AML-193 (cell line): ENCODE measurements at regions not wholly inside any gene's neighbourhood (a gene's known extent, or its start where the extent isn't known, plus 50 kb on each side); places are given as distances from the start of the nearest gene placed in this dataset.

Source experiments
- DNase-seq, 2 experiments: peaks; one replicate each; lab custom pipeline; 2025; lab: John Stamatoyannopoulos, UW

DNA sequence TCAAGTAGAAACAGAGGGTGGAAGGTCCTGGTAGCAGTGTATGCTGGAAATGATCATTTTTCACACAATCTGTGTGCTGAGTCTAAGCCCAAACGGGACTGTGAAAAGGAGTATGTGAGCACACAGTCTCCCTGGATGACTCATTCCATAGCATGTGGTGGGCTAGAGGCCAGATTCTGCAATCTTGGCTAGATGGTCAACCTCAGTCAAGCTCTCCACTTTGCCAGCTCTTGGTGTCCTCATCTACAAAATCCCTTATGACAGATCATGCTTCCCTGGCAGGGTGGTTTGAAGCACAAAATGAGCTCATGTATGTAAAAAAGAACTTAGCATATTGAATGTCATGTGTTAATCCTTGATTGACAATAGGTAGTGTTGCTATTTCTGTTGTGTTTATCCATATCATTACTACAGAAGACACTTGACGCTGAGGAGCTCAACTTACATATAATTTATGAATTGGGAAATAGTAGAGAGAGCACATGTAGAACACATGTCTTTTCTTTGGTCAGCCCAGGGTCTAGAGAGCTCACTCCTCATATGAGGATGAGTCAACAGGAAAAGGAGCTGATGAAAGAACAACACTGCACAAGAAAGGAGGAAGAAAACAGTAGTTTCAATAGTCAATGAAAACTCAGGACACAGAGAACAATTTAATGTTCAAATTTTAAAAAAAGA lies 517.5 kb downstream of the BCL11B start:
- DNase-seq: peak in 1 of 2 experiments; percentile 1

DNA sequence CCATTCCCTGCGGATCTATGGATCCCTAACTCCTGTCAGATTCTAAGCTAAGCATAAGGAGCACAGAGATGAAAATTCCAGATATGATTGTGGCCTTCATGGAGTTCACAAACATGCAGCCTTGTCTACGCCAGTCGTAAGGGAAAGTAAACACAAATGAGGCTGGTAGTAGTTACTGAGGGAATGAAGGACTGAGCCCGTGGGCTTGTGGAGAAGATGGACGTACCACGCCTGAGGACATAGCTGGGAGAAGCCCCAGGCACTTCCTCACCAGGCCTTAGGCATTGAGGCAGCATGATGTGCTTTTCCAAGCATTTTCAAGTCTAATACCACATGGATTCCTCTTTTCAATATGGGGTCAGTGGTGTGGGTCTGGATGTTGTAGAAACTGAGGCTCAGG lies 515.2 kb downstream of the BCL11B start:
- no peak for DNase-seq

DNA sequence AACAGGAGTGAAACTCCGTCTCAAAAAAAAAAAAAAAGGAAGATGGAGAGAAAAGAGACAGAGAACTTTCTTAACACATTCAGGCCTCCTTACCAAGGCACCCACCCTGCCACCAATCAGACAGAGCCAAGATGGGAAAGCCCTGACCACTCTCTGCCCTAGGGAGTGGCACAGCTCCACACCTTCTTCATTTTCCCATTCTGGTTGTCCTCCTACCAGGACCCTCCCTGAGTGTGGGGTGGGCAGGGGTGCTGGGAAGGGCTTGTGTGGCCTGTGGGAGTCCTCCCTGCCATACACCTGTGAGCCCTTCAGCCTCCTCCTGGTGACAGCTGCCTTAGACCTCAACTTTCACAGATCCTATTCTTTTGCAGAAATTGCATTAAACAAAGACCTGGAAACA lies 513.6 kb downstream of the BCL11B start:
- no peak for DNase-seq

DNA sequence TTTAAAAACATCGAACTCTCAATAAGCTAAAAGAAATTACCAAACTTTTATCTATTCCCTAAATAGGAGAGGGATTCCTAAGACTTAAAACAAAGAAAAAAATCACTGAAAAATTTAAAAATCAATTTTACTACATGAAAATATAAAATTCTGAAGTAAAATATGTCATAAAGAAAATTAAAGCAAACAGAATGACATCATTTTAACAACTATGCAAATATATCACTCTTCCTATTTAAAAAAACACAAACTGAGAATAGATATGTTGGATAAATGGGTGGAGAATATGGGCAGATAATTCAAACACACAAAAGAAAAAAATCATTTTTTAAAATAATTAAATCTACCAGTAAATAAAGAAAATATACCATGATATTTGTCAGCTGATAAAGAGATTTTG lies 510.0 kb downstream of the BCL11B start:
- no peak for DNase-seq

DNA sequence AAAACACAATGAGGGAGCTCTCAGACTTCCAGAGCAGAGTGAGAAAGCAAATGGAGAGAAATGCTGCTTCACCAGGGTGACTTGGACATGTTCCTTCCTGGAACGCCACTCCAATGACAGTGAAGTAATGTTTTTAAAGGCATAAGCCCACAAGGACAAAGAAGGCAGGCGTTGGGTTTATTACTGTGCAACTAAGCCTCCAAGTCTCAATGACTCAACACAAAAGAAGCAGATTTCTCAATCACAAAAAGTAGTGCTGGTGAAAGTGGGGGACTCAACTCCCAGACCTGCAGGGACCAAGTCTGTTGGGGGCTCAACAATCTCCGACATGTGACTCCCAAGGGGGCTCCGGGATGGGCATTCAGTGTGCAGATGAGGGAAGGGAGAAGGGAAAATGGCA lies 505.2 kb downstream of the BCL11B start:
- DNase-seq: no peak

DNA sequence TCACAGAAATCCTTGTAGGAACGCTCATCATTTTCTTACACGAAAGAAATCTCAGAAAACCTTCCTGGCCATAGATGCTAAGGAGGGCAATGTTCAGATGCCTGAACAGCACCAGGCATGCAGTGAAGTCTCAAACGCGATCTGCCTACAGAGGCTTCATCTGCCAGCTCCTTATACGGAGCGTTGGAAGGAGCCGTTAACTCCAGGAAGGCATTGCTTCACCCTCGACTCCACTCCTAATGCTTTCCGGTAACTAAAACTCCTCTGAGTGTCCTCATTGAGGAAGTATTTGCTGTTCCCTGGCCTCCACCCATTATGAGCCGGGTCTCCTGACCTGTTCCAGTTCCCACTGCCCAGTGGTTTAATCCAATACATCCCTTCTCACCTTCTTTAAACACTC lies 502.7 kb downstream of the BCL11B start:
- DNase-seq: no peak

DNA sequence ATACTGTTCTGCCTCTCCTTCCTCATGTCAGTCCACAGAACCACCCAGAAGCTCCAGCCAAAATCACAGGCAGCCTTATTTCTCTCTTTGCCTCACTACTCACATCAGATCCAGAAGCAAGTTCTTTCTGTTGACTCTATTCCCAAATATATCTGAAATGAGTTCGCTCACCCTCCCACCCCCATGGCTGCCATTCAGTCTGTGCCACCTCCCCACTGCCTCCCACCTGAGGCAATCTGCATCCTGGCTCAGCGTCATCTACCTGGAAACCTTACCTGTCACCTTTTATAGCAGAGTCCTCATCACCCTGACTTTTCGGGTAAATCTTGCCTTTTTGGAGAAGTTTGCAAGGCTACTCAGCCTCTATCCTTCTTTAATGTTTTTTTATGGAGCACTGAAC lies 501.8 kb downstream of the BCL11B start:
- DNase-seq: no peak

DNA sequence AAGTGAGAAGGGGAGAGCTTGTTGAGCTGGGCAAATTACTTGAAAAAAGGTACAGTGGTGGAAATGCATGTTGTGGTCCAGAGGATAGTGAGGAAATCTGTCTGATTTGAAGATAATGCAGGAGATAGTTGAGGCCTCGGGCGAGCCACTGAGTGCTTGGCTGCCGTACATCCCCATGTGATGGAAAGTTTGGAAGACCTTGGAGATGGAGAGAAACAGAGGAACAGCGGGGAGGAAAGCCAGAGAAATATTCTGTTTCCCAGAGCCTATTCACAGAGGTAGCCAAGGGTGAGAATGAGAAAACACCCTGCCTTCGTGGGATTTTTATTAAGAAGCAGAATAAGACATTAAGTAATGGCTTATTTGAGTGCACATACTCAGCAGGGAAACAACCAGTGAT lies 498.2 kb downstream of the BCL11B start:
- no peak for DNase-seq

DNA sequence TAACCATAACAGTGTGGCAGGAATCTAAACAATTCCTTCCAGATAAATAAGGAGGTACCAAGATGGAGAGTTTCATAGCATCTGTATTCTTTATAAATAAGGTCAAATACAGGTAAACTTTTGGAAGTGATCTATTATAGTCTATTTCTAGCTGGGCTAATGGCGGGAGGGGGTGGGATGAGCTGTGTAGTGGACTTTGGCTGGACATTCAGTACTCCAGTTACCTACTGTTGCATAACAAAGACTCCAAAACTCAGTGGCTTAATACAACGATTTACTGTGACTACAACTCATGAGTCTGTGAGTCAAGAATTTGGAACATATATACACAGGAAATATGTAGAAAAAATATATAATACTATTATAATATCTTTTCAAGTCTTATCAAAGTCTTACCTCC lies 496.1 kb downstream of the BCL11B start:
- DNase-seq: no peak

DNA sequence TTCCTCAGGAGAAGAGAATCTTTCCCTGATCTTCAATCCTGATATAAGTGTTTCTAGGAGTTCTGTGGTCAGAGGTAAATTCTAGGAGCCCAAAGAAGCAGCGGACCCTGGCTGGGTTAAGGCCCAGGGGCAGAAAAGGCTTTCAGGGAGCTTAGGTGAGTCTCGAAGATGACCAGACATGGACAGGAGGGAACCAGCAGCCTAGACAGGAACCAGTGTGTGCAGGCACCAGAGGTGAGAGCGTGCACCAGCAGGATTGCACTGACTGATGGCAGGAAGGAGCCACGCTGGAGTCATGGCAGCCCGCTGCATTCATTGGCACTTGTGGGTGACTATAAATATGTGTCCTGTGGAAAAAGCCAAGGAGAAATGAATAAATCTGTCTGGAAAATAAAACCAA lies 489.9 kb downstream of the BCL11B start:
- DNase-seq: no peak

DNA sequence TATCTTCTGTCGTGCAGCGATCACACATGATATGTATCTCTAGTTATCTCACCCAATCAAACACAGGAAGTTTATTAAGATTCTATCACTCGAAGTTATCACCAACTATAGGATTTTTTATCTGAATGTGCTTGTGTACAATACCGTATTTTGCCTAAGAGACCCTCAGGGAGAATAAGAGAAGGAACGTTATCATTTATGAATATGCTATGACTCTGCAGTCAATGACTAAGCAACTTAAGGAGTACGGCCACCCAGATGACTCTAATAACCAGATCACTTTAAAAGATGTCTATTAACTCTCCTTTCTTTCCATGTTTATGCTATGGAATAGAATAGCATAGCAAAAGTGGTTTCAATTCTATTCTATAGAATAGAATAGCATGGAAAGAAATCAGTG lies 486.4 kb downstream of the BCL11B start:
- no peak for DNase-seq

DNA sequence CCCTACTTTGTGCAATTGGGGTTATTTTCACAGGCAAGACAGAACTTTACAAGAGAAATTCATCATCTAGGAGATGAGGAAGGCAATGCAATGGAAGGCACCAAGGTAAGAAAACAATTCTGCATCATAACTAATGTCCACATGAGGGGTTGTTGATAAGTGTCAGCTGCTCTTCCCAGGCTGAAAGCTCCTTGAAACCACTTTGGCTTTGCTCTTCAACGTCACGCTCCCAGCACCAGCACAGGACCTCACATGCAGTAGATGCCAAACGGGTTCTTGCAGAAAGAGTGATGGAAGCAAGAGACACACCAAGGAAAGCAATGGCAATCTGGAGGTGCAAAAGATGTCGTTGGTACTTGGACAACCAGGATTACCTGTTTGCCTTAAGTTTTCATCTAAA lies 485.5 kb downstream of the BCL11B start:
- DNase-seq: no peak

DNA sequence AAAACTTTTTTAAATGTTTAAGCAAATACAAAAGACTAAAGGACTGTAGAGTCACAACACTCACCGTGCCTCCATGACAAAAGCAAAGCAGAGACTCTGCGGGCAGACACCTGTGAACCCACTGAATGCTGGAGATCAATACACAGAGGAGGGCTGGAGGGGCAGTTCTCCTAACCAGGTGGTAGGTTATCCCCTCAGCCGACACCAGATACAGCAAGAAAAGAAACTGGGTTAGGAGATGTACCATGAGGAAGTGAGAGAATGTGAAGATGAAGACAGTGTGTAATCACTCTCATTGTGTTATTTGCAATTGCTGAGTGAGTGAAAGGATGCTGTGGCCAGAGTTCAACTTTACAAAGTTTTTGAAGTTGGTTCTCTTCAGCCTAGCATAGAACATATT lies 480.3 kb downstream of the BCL11B start:
- DNase-seq: no peak

DNA sequence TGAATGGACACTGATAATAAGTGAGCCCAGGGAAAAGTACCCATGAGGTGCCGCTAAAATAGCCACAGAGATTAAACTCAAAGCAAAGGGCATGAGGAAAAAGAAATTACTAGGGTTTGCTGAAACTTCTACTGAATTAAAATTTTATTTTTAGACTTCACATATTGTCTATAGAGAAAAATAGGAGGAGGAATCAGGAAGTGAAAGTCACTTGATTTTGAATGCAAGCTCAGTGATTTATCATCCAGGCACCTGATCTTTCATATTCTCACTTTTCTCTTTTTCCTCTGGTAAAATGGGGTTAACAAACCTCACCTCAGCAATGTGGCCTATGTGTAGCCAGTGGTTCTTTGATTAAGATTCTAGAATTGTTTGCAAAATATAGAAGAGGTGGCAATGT lies 479.8 kb downstream of the BCL11B start:
- no peak for DNase-seq

DNA sequence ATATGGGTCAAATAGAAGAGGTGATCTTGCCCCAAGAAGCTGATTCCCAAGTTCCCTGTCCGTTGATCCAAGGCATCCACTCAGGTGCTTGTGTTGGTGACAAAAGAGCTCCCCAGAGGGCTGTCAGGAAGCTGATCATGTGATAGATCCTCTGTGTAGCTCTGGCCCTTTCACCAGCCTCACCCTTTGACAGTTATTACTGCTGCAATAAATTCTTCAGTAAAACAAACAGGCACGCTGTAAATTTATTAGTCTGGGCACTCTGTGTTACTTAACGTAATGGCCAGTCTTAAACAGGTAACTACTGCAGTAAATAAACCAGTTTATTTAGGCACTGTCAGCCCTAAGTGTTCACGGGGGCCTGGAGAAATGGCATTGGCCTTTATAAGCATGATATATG lies 473.9 kb downstream of the BCL11B start:
- no peak for DNase-seq

DNA sequence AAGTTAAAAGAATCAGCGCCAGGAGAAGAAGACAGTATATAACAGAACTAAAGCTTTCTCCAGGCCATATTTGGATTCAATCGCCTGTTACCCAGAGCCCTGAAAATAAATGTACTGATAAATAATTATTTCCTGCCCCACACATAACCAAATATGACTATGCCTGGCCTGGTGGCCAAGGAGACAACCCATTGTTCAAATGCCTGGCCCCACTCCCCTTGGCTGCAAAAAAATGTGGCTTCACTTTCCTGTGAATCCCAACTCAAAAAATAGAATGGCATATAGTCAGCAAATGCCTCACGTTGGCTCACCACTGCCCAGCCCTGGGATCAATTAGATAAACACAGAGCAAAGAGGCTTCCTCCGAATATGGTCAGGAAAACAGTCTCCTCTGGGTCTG lies 472.1 kb downstream of the BCL11B start:
- DNase-seq: no peak

DNA sequence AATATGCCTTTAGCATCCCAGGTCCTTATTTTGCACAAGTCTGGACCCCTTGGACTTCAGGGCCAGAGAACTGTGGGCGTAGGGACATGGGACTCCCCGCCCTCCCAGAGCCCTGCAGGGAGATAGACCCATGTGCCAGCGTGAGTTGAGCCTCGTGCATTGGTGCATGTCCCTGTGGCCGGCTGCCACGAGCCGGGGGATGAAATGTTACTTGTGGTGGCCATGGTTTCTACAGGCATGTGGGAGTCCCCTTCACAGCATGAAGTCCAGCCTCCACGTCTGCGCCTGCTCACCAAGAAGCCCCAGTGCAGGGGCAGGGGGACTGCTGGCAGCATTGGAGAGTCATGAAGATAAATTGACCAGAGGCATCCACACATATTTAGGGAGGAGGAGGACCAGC lies 470.0 kb downstream of the BCL11B start:
- DNase-seq: no peak

DNA sequence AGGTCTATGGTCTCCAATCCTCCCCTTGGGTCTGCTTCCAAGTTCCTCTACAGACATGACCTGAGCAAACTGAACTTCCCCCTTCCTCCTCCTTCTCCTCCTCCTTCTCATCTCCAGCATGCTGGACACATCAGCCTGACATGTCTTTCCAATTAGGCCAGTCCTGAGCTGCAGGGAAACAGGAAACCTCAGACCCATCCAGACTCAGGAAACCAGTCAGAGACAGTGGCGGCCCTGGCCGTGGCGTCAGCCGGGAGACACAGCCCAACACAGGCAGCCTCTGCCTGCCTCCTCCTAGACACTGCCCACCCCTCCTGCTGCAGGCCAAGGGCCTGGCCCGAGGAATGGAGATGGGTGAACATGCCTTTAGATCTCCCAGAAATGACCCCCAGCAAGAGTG lies 468.8 kb downstream of the BCL11B start:
- DNase-seq: no peak

DNA sequence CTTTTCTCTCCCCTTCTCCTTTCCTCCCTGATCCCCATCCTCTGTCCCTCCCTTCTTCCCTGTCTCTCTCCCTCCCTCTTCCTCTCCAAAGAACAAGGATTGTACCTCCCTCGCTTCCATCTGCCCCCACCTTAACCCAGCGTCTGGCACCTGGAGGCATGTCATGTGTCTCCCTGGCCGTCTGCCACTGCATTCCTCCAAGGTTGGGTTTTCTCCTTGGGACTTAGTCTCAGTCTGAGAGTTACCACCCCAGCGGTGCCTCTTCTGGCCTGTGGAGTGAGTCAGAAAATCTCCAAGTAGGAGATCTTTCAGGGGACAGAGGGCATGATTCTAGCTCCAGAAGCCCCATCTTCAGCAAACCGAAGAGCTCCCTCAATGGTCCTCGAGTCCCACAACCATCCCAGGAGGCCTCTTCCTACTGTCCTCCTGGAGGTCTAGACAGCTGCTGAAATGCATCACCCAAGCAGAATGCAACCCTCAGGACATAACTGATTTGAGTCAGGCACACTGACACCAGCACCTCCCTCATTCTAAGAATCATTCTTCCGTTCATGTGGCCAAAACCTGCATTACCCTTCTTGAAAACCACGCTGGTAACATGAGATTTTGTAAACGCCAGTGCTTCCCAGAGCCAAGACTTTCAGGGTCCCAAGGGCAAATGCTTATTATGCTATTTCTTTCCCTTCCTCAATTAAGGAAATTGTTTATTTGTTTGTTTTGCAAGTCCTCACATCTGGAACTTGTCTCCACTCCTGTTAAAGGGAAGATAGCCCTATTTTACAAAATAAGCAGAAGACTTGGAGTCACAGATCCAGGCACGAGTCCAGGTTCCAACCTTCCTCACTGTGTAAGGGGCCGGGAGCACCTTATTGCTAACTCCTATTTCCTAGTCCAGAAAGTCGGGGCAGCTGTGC lies 463.2 kb downstream of the BCL11B start:
- DNase-seq: no peak

DNA sequence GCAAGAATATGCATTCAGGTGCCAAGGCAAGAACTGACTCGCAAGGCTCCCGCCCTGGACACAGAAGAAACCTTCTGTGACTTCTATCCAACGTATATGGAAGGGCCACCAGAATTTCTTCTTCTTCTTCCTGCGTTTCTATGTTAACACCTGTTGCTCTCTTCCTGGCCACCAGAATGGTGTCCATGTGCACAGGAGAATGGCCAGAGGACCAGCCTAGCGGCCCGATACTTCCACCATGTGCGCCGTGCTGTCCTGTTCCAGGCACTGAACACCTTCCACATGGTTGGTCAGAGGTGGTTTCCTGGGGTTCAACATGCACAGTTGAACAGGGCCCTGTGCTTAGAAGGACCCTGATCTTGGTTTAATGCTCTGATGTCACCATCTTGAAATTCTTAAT lies 455.8 kb downstream of the BCL11B start:
- no peak for DNase-seq

DNA sequence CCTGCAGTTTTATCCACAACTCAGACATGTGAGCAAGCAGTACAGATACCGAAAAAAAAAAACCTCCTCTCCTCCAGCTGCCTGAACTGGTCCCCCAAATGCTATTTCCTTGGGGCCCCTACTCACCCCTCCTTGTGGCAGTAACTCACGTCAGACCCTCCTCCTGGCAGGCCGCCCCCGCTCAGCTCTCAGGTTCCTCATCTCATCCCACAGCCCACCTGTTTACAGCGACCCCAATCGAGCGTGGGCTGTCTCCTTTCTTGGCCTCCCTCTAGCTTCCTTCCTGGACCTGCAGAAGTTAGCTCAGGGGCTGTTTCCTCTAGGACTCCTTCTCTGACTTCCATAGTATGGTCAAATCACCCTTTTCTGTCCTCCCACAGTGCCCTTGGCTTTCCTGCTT lies 455.3 kb downstream of the BCL11B start:
- no peak for DNase-seq

DNA sequence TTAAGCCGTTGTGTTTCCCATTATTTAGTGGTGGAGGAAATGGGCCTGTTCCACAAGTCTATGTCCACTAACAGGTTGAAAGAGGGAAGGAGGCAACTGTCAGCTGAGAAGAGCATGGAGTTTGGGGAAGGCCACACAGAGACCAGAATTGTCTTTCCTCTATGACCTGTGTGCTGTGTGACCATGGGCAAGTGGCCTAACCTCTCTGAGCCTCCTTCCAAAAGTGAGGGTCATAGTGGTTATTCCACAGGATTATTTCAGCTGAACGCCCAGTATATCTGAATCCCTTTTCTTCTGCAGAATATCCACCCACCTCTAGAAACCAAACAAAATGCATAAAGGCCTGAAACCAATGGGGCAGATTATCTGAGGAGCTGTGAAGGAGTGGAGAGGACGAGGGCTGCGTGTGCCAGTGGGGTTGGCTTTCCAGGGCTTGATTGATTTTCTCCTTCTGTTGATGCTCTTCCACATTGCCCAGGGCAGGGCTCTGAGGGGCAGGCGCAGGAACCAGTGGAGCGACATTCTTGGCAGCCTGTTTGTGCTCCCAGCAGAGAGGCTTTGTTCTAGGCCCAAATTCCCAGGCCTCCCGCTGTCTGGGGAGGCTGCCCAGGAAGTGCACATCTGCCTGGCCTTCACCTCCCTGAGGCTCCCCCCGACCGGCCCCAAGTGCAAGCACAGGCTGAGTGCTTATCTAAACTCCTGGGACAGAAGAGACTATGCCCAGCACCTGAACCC lies 452.7 kb downstream of the BCL11B start:
- no peak for DNase-seq

DNA sequence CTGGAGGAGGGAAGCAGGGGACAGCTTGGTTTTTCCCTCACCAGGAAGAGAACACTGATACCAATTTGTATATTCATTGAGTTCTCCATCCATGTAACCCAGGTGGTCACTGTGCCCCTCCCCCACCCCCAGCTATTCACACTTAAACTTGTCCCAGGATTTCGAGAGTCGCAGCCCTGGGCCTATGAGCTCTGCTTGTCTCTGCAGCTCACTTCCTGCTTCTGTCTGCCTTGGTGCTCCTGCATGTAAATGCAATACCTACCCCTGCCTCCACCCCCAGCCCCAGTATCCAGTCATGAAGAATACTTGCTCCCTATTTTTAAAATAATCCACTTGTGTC lies 452.2 kb downstream of the BCL11B start:
- no peak for DNase-seq
